ENCODE measurements at regions not wholly inside any gene's neighbourhood (a gene's known extent, or its start where the extent isn't known, plus 50 kb on each side); places are given as distances from the start of the nearest gene placed in this dataset.

- TF ChIP-seq, protein P1, sequence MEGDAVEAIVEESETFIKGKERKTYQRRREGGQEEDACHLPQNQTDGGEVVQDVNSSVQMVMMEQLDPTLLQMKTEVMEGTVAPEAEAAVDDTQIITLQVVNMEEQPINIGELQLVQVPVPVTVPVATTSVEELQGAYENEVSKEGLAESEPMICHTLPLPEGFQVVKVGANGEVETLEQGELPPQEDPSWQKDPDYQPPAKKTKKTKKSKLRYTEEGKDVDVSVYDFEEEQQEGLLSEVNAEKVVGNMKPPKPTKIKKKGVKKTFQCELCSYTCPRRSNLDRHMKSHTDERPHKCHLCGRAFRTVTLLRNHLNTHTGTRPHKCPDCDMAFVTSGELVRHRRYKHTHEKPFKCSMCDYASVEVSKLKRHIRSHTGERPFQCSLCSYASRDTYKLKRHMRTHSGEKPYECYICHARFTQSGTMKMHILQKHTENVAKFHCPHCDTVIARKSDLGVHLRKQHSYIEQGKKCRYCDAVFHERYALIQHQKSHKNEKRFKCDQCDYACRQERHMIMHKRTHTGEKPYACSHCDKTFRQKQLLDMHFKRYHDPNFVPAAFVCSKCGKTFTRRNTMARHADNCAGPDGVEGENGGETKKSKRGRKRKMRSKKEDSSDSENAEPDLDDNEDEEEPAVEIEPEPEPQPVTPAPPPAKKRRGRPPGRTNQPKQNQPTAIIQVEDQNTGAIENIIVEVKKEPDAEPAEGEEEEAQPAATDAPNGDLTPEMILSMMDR (IDR thresholded peaks at IDR 0.05; ENCODE audit: low read length): no peak
- TF ChIP-seq EZH2 (optimal IDR thresholded peaks at IDR 0.05; ENCODE audit: low read depth, low read length) (no peak), EZH2phosphoT487 (IDR thresholded peaks at IDR 0.05; ENCODE audit: low read length) (no peak)
These were observed 77.5 kb downstream of the ZNF648 start for GRCh38 chr1:181984006-181984405.

All from MM.1S (cell line).